GM20000 (cell line): ENCODE measurements at regions not wholly inside any gene's neighbourhood (a gene's known extent, or its start where the extent isn't known, plus 50 kb on each side); places are given as distances from the start of the nearest gene placed in this dataset.

Source experiments
- DNase-seq: peaks from one replicate; pipeline ENCODE4 v3.0.0; 2012; ENCODE audit warnings: low spot score
- TF ChIP-seq, protein P1 (sequence below): IDR thresholded peaks from 2 replicates; pipeline ENCODE4 v1.5.1; 2012; ENCODE audit warnings: mild to moderate bottlenecking, control low read depth; ENCODE audit errors: extremely low read depth, missing control alignments

DNA sequence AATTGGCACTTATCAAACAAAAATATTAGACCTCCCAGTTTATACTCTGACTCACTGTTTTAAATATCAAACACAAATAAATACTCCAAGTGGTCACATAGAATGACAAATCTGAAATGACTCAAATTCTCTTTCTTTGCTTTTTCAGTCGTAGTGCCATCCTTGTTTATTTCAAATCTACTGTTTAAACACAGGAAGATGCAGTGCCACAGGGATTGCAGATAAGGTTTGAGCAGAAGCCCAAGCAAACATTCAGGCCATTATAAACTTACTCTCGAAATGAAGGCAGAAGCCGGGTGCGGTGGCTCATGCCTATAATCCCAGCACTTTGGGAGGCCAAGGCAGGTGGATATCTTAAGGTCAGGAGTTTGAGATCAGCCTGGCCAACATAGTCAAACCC lies 255.4 kb upstream of the PLXNA2 start:
- TF ChIP-seq, protein P1, sequence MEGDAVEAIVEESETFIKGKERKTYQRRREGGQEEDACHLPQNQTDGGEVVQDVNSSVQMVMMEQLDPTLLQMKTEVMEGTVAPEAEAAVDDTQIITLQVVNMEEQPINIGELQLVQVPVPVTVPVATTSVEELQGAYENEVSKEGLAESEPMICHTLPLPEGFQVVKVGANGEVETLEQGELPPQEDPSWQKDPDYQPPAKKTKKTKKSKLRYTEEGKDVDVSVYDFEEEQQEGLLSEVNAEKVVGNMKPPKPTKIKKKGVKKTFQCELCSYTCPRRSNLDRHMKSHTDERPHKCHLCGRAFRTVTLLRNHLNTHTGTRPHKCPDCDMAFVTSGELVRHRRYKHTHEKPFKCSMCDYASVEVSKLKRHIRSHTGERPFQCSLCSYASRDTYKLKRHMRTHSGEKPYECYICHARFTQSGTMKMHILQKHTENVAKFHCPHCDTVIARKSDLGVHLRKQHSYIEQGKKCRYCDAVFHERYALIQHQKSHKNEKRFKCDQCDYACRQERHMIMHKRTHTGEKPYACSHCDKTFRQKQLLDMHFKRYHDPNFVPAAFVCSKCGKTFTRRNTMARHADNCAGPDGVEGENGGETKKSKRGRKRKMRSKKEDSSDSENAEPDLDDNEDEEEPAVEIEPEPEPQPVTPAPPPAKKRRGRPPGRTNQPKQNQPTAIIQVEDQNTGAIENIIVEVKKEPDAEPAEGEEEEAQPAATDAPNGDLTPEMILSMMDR: no peak
- DNase-seq: no peak

DNA sequence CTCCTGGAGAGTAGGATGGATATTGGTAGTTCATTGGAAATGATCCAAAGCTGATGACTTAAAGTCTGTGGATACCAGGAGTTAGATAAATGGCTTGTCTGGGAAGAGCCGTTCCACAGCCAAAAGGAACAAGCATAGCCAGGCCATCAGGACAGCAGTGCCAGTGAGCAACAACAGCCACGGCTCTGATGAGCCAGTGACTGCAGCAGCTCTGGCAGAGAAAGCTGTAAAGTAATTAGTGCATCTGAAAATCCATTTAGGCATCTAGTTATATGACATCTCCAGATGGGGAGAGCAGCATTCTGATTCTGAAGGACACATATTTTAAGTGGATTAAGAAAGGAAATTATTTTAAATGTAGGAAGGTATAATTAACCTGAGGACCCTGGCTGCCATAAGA lies 256.2 kb upstream of the PLXNA2 start:
- TF ChIP-seq, protein P1: no peak
- no peak for DNase-seq

DNA sequence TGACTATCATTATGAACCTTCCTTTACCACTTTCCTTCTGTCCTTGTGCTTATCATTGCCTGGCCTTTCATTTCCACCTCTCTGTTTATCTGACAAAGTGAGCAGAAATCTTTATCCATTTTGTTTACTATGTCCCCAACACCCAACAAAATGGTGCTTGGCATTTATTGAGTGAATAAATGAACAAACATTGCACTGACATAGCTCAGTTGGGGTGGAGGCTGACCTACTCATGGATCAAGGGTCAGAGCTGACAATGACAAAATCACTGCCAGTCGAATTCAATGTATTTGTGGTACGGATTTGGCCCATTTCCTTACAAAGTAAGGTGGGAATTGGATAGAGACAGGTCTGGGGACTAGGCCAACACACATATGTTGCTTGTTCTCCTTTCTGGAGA lies 257.4 kb upstream of the PLXNA2 start:
- DNase-seq: no peak
- TF ChIP-seq, protein P1: no peak

DNA sequence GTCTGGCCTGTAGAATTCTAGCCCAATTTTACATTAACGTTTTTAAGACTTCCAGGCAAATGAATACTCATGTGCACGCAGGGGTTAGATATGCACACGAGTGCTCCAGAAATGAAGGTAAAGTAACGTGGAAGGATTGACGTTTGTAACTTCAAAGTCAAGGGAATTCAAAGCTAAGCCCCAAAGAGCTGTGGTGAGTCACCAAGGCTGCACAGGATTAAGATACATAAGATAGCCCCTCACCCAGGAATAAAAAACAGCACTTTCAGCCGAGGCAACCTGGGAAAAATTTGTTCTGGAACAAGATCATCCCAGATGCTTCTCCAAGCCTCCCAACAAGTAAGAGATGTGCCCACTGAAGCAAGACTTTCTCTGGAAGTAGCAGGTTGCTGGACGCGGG lies 259.6 kb upstream of the PLXNA2 start:
- TF ChIP-seq, protein P1: no peak

DNA sequence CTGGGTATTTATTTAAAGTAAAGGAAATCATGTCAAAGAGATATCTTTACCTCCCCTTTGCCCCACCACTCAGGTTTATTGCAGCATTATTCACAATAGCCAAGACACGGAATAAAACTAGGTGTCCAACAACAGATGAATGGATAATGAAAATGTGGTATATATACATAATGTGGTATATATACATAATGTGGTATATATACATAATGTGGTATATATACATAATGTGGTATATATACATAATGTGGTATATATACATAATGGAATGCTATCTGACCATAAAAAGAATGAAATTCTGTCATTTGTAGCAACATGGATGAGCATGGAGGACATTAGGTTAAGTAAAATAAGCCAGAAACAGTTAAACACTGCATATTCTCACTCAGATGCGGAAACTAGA lies 262.6 kb upstream of the PLXNA2 start:
- DNase-seq: no peak
- TF ChIP-seq, protein P1: no peak

More for the DNA sequence above, 259.6 kb upstream of the PLXNA2 start:
- no peak for DNase-seq

DNA sequence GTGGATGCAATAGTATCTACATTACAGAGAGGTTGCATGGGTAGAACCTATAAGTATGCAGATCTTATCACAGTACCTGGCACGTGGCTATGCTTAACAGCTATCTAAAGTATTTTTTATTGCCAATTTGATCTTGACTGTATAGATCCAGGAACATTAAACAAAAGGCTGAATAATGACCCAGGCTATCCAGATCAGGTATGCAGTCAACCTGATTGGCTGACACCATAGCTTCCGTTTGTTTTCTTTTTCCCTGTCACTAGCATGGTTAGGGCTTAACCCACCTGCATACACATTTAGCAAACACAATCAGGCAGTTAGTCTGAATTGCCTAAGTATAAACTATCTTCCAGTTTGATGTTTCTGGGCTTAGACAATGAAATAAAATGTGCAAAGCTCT lies 264.9 kb upstream of the PLXNA2 start:
- TF ChIP-seq, protein P1: no peak
- DNase-seq: no peak

DNA sequence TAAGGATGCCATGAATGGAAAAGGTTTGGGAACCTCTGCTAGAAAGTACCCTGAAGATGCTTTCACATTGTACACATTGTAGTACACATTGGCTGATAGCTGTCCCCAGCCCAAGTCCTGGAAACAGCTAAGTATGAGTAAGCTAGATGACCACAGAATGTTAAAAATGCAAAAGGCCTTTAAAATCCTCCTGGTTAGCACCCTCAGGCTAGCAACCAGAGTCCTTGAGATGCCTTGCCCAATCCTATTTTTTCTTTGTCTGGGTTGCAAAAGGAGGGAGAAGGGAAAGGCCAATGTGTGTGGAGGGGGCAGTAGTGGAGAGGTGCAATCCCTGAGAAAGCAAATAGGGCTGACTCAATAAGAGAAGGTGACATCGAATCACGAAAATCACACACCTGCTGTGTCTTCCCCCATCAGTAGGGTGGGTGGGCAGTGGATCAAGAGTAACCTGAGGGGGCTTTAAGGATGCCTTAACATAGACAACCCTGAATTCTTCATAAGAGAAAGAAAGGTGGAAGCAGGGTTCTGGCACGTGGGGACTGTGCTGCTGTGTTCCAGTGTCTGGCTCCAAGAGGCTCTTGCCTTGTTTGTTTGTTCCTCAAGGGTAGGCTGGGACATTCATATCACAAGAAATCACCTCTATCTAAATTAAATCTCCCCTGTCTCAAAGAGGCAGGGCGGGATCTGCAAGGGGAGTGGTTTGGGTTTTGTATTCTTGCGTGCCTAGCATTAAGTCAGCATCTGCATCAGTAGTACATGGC lies 266.2 kb upstream of the PLXNA2 start:
- TF ChIP-seq, protein P1: no peak
- DNase-seq: no peak
